NB4 (cell line): ENCODE measurements at regions not wholly inside any gene's neighbourhood (a gene's known extent, or its start where the extent isn't known, plus 50 kb on each side); places are given as distances from the start of the nearest gene placed in this dataset.
"Not testable (repeated sequence)": the region's sequence is repeated elsewhere in the genome, so short reads cannot be mapped to it uniquely, and the experiment has no call there.

Experiments
- DNase-seq: peaks from one replicate; pipeline ENCODE4 v3.0.0; 2010; ENCODE audit warnings: low read depth
- H3K4me3 ChIP-seq: one replicate; pipeline ENCODE4 v1.5.1; 2011; ENCODE audit warnings: mild to moderate bottlenecking, low read depth, low read length, moderate library complexity
- MYC ChIP-seq: IDR thresholded peaks from 2 replicates; pipeline ENCODE4 v1.6.1; 2011; ENCODE audit warnings: low read depth, low read length
- POLR2A ChIP-seq: IDR thresholded peaks from 2 replicates; pipeline ENCODE4 v1.6.1; 2011; ENCODE audit warnings: mild to moderate bottlenecking; ENCODE audit not compliant: insufficient read length; ENCODE audit errors: extremely low read depth
- TF ChIP-seq, protein P1 (sequence below): IDR thresholded peaks from 2 replicates; pipeline ENCODE4 v1.6.1; 2011; ENCODE audit warnings: low read depth, low read length
- TF ChIP-seq, protein P2 (sequence below): IDR thresholded peaks from one replicate; pipeline ENCODE4 v1.5.1; 2012; ENCODE audit warnings: low read depth, low read length

GRCh38 chr2:195533771-195534642 lies 123.0 kb upstream of the SLC39A10 start:
- TF ChIP-seq MYC (no peak), POLR2A (peak; percentile 13)
- TF ChIP-seq, protein P1, sequence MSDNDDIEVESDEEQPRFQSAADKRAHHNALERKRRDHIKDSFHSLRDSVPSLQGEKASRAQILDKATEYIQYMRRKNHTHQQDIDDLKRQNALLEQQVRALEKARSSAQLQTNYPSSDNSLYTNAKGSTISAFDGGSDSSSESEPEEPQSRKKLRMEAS, result no peak
- TF ChIP-seq, protein P2, sequence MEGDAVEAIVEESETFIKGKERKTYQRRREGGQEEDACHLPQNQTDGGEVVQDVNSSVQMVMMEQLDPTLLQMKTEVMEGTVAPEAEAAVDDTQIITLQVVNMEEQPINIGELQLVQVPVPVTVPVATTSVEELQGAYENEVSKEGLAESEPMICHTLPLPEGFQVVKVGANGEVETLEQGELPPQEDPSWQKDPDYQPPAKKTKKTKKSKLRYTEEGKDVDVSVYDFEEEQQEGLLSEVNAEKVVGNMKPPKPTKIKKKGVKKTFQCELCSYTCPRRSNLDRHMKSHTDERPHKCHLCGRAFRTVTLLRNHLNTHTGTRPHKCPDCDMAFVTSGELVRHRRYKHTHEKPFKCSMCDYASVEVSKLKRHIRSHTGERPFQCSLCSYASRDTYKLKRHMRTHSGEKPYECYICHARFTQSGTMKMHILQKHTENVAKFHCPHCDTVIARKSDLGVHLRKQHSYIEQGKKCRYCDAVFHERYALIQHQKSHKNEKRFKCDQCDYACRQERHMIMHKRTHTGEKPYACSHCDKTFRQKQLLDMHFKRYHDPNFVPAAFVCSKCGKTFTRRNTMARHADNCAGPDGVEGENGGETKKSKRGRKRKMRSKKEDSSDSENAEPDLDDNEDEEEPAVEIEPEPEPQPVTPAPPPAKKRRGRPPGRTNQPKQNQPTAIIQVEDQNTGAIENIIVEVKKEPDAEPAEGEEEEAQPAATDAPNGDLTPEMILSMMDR, result peak; percentile 20
- peak overlapping the region; percentile 3 for H3K4me3 ChIP-seq
- peak; percentile 83 for DNase-seq

DNA sequence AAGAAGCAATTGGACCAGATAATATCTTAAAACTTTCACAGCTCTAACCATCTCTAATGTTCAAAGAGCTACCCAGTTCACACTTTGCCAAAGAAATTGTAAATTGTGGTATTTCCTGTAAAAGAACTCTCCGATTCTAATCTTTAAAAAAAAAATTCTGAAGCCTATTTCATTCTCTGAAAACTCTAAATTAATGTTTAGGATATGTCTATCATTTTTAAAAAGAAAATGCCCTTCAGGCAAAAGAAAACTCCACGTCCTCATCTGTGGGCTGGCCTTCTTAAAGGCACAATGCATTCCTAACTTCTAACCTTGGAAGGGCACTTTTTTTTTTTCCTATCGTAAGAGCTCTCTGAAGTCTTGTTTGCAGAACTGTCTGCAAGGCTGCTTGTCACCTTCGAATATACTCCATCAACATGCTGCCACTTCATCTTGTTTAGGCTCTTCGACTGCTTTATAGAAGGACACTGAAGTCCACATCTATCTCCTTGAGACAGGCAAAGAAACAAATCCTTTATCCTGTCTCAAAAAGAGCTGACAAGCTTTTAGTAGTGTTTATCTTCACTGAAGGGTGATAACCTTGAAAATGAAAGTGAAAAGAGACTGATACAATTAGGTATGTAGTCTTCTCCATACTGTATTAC lies 124.3 kb upstream of the SLC39A10 start:
- peak; percentile 72 for DNase-seq
- TF ChIP-seq POLR2A, result no peak
- no peak for TF ChIP-seq MYC
- TF ChIP-seq, protein P1, result no peak
- TF ChIP-seq, protein P2, result no peak
- peak overlapping the region; percentile 59 for H3K4me3 ChIP-seq

GRCh38 chr2:195532255-195532627 lies 124.8 kb upstream of the SLC39A10 start:
- no peak for DNase-seq
- no peak overlapping the region for H3K4me3 ChIP-seq
- TF ChIP-seq POLR2A, result no peak
- TF ChIP-seq, protein P1, result no peak
- no peak for TF ChIP-seq MYC
- TF ChIP-seq, protein P2, result no peak

GRCh38 chr2:195531754-195532153 lies 125.3 kb upstream of the SLC39A10 start:
- H3K4me3 ChIP-seq, result no peak overlapping the region
- TF ChIP-seq, protein P1, result no peak
- TF ChIP-seq POLR2A (no peak), MYC (no peak)
- TF ChIP-seq, protein P2, result no peak
- DNase-seq, result no peak

DNA sequence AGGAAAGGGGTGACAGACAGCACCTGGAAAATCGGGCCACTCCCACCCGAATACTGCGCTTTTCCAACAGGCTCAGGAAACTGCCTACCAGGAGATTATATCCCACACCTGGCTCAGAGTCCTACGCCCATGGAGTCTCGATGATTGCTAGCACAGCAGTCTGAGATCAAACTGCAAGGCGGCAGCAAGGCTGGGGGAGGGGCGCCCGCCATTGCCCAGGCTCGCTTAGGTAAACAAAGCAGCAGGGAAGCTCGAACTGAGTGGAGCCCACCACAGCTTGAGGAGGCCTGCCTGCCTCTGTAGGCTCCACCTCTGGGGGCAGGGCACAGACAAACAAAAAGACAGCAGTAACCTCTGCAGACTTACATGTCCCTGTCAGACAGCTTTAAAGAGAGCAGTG lies 133.8 kb upstream of the SLC39A10 start:
- not testable (repeated sequence) for H3K4me3 ChIP-seq, DNase-seq

GRCh38 chr2:195521589-195521988 lies 135.4 kb upstream of the SLC39A10 start:
- no peak overlapping the region for H3K4me3 ChIP-seq
- DNase-seq, result no peak
- TF ChIP-seq, protein P2, result no peak
- TF ChIP-seq MYC (no peak), POLR2A (no peak)
- TF ChIP-seq, protein P1, result no peak
